NCI-H2196 treated with DMSO at 0.1 percent for 48 hours (cell line): ENCODE measurements at regions not wholly inside any gene's neighbourhood (a gene's known extent, or its start where the extent isn't known, plus 50 kb on each side); places are given as distances from the start of the nearest gene placed in this dataset.

Experiments
- DNase-seq: peaks from one replicate; lab custom pipeline; 2025; ENCODE audit not compliant: unreplicated experiment; lab: John Stamatoyannopoulos, UW

- no peak for DNase-seq
Observed at GRCh38 chr2:16335604-16335930, 330.1 kb downstream of the CYRIA start.

- no peak for DNase-seq
Observed at GRCh38 chr2:16334886-16335603, 330.6 kb downstream of the CYRIA start.

GRCh38 chr2:16334366-16334765 lies 331.3 kb downstream of the CYRIA start:
- no peak for DNase-seq

GRCh38 chr2:16333681-16334080 lies 332.0 kb downstream of the CYRIA start:
- DNase-seq: no peak

GRCh38 chr2:16332681-16333557 lies 332.7 kb downstream of the CYRIA start:
- DNase-seq: no peak

- DNase-seq: no peak
Observed at GRCh38 chr2:16331772-16332171, 333.9 kb downstream of the CYRIA start.

- no peak for DNase-seq
Observed at GRCh38 chr2:16330982-16331381, 334.7 kb downstream of the CYRIA start.

GRCh38 chr2:16330571-16330970 lies 335.1 kb downstream of the CYRIA start:
- no peak for DNase-seq

GRCh38 chr2:16330012-16330411 lies 335.6 kb downstream of the CYRIA start:
- no peak for DNase-seq

- no peak for DNase-seq
Observed at GRCh38 chr2:16329421-16329820, 336.2 kb downstream of the CYRIA start.

GRCh38 chr2:16328521-16329190 lies 337.0 kb downstream of the CYRIA start:
- no peak for DNase-seq

- no peak for DNase-seq
Observed at GRCh38 chr2:16327326-16327725, 338.3 kb downstream of the CYRIA start.

- DNase-seq: no peak
Observed at GRCh38 chr2:16326711-16327300, 338.8 kb downstream of the CYRIA start.

- no peak for DNase-seq
Observed at GRCh38 chr2:16325976-16326510, 339.6 kb downstream of the CYRIA start.

GRCh38 chr2:16325016-16325975 lies 340.3 kb downstream of the CYRIA start:
- no peak for DNase-seq

GRCh38 chr2:16324544-16324937 lies 341.1 kb downstream of the CYRIA start:
- DNase-seq: no peak

- DNase-seq: no peak
Observed at GRCh38 chr2:16323551-16324543, 341.8 kb downstream of the CYRIA start.

- no peak for DNase-seq
Observed at GRCh38 chr2:16323126-16323520, 342.5 kb downstream of the CYRIA start.
